Bronchial epithelial cell (primary cell): ENCODE measurements at regions not wholly inside any gene's neighbourhood (a gene's known extent, or its start where the extent isn't known, plus 50 kb on each side); places are given as distances from the start of the nearest gene placed in this dataset.

ENCODE experiments used
- DNase-seq: peaks from one replicate; pipeline ENCODE4 v3.0.0-alpha.2; 2010; ENCODE audit warnings: low read depth
- FAIRE-seq: peaks from 2 replicates; lab custom pipeline; 2011; peaks lifted over from hg19 to GRCh38; lab: Jason Lieb, UNC
- H3K27me3 ChIP-seq: 2 replicates; pipeline ENCODE4 v1.5.1; 2011; ENCODE audit warnings: low read length; ENCODE audit not compliant: control insufficient read depth, insufficient read depth
- H3K36me3 ChIP-seq: 2 replicates; pipeline ENCODE4 v1.5.1; 2011; ENCODE audit warnings: low read length; ENCODE audit not compliant: control insufficient read depth, insufficient read depth
- H3K4me3 ChIP-seq: 2 replicates; pipeline ENCODE4 v1.5.1; 2011; ENCODE audit warnings: mild to moderate bottlenecking, low read depth, low read length, control low read depth
- TF ChIP-seq, protein P1 (sequence below): IDR thresholded peaks from 2 replicates; pipeline ENCODE4 v1.5.1; 2011; ENCODE audit warnings: mild to moderate bottlenecking, moderate library complexity, low read length, control low read depth, inconsistent platforms; ENCODE audit not compliant: insufficient read depth, severe bottlenecking

GRCh38 chr1:197850918-197851317, 51.5 kb upstream of the C1orf53 start:
- Histone ChIP-seq H3K4me3 (no peak overlapping the region), H3K27me3 (no peaks in the 10 kb centered on the region), H3K36me3 (no peaks in the 10 kb centered on the region)
- TF ChIP-seq, protein P1, sequence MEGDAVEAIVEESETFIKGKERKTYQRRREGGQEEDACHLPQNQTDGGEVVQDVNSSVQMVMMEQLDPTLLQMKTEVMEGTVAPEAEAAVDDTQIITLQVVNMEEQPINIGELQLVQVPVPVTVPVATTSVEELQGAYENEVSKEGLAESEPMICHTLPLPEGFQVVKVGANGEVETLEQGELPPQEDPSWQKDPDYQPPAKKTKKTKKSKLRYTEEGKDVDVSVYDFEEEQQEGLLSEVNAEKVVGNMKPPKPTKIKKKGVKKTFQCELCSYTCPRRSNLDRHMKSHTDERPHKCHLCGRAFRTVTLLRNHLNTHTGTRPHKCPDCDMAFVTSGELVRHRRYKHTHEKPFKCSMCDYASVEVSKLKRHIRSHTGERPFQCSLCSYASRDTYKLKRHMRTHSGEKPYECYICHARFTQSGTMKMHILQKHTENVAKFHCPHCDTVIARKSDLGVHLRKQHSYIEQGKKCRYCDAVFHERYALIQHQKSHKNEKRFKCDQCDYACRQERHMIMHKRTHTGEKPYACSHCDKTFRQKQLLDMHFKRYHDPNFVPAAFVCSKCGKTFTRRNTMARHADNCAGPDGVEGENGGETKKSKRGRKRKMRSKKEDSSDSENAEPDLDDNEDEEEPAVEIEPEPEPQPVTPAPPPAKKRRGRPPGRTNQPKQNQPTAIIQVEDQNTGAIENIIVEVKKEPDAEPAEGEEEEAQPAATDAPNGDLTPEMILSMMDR: no peak
- FAIRE-seq: no peak
- DNase-seq: no peak

- Histone ChIP-seq H3K4me3 (no peak overlapping the region), H3K36me3 (no peaks in the 10 kb centered on the region), H3K27me3 (no peaks in the 10 kb centered on the region)
- no peak for DNase-seq
- no peak for FAIRE-seq
- TF ChIP-seq, protein P1: no peak
Measured at GRCh38 chr1:197850042-197850441, 52.4 kb upstream of the C1orf53 start.

- no peaks in the 10 kb centered on the region for H3K27me3 ChIP-seq
- DNase-seq (no peak), FAIRE-seq (no peak)
- no peaks in the 10 kb centered on the region for H3K36me3 ChIP-seq
- TF ChIP-seq, protein P1: no peak
- no peak overlapping the region for H3K4me3 ChIP-seq
Measured at GRCh38 chr1:197848350-197848749, 54.1 kb upstream of the C1orf53 start.

GRCh38 chr1:197845886-197846285, 56.5 kb upstream of the C1orf53 start:
- Histone ChIP-seq H3K27me3 (no peaks in the 10 kb centered on the region), H3K4me3 (no peak overlapping the region), H3K36me3 (no peaks in the 10 kb centered on the region)
- DNase-seq: no peak
- TF ChIP-seq, protein P1: no peak
- FAIRE-seq: no peak

DNA sequence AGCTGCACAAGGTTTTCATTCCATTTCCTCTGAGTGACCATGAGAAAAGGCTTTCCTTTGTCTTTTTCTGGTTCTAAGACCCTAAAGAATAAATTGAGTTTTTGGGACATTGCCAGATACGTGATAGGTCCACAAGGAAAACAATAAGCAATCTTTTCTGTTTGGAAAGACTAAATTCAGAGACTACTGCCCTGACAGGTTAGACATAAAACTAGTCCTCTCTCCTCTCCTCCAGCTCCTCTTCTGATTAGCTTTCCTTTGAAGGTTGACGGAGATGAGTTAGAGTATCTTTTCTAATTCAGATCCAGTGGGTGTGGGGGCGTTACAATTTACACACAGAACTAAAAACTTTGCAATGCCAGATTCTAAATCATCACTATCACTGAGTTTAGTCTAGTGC, 57.8 kb upstream of the C1orf53 start:
- FAIRE-seq: no peak
- TF ChIP-seq, protein P1: no peak
- Histone ChIP-seq H3K27me3 (no peaks in the 10 kb centered on the region), H3K36me3 (no peaks in the 10 kb centered on the region), H3K4me3 (no peak overlapping the region)
- DNase-seq: no peak

DNA sequence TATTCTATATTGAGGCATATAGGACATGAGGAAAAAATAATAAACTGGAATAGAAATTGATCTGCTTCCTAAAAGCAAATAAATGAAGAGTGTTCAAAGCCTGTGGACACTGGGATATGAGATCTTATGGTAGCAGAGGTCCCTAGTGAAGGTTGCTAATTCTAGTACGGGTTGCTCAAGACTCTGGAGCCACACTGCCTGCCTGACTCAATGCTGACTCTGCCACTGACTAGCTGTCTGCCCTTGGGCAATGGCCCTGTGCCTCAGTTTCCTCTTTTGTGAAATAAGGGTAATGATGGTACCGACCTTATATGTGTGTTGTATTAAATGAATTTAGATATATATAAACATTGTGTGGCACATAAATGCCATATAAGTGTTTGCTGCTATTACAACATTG, 59.0 kb upstream of the C1orf53 start:
- FAIRE-seq (no peak), DNase-seq (peak; percentile 37)

More for the DNA sequence above, 59.0 kb upstream of the C1orf53 start:
- no peaks in the 10 kb centered on the region for H3K27me3 ChIP-seq
- TF ChIP-seq, protein P1: no peak
- no peaks in the 10 kb centered on the region for H3K36me3 ChIP-seq
- no peak overlapping the region for H3K4me3 ChIP-seq
